ENCODE measurements at regions not wholly inside any gene's neighbourhood (a gene's known extent, or its start where the extent isn't known, plus 50 kb on each side); places are given as distances from the start of the nearest gene placed in this dataset.
"Not testable (repeated sequence)": the region's sequence is repeated elsewhere in the genome, so short reads cannot be mapped to it uniquely, and the experiment has no call there.

DNA sequence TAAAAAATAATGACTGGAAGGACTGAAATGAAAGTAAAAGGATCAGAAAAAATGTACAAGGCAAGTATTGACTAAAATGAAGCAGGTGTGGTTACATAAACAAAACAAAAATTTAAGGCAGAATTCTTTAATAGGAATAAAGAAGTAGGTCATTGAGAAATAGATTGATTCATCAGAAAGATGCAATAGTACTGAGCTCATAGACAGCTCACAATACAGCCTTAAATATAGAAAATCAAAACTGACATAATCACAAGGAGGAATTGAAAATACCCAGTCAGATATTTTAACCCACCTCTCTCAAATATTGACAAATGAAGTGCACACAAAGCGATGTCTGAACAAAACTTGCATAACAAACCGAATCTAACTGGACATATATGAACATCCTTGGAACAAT lies 366.8 kb upstream of the DPYD start:
- DNase-seq (ENCODE audit: low read depth): no peak

DNA sequence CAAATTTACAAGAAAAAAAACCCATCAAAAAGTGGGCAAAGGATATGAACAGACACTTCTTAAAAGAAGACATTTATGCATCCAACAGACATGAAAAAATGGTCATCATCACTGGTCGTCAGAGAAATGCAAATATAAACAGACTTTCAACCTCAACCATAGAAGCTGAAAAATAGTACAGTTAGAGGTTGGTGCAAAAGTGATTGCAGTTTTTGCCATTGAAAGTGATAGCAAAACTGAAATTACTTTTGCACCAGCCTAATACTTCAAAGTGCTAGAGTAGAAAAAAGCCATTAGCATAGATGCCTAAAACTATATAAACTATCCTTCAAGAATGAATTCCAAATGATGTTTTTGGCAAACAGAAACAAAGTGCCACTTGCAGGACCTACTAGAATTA lies 365.8 kb upstream of the DPYD start:
- DNase-seq (ENCODE audit: low read depth): no peak

DNA sequence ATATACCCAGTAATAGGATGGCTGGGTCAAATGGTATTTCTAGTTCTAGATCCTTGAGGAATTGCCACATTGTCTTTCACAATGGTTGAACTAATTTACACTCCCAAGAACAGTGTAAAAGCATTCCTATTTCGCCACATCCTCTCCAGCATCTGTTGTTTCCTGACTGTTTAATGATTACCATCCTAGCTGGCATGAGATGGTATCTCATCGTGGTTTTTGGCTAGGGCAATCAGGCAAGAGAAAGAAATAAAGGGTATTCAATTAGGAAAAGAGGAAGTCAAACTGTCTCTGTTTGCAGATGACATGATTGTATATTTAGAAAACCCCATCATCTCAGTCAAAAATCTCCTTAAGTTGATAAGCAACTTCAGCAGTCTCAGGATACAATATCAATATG lies 364.5 kb upstream of the DPYD start:
- not testable (repeated sequence) for DNase-seq (ENCODE audit: low read depth)

DNA sequence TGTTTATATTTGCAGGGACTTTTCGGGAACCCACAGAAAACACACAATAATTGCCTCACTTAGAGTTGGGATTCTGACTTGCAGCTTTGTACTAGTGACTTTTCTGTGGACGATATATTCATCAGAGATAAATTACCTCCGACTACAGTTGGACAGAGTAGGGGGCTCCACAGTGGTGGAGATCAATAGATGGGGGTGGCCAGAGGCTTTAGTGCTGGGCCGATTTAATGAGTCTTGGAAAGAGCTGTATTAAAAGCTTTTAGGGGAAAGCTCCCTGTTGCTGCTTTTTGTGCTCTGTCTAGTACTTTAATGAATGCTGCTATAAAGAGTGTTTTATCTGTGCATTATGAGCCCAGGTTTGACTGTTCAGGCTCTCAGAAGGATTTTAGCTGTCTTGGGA lies 359.2 kb upstream of the DPYD start:
- no peak for DNase-seq (ENCODE audit: low read depth)

DNA sequence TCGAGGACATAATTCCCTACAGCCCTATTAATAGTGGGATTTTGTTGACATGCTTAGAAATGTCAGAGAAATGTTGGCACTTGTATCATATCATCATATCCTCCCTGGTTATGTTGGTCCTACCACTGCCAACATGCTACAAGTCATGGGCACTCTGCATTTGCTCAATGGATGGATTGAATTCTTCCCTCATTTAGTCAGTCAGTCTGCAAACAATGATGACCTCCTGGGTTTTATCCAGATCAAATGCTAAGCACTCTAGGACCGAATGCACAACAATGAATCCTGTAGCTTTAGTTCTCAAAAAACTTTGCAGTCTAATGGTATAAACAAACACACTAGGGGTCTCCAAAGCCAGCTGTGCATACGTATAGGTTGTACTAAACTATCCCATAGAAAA lies 357.2 kb upstream of the DPYD start:
- no peak for DNase-seq (ENCODE audit: low read depth)

DNA sequence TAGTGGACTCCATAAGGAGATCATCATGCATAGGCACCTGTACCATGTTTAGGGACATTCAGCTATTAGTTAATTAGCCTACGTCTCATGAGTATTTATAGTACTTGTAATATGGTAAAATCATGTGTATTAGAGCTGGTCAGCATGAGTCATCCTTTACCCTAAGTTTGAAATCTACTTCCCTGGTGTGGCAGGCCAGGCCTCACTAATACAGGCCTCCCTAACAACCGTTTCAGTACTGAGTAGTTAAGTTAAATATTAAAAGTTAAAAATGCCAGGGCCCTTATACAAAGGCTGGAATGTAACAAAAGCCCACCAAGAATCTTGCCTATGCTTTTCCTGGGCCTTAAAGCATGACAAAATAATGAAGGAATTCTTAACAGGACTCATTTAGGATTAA lies 356.3 kb upstream of the DPYD start:
- no peak for DNase-seq (ENCODE audit: low read depth)

DNA sequence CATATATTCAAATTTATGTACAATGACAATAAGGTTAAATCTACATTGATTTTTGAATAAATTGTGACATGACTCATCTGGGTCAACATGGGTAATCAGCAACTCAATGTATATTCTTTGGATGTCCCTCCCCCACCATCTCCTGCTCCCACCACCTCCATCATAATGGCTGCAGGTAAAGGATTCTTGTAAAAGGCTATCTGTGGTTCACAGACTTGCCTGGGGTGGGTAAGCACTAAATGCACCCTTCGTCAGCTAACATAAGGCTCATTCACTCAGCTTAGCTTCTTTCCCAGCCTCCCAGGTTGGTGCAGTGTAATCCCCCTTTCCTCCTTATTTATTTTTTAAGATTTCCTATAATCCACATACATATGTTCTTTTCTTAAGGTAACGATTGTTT lies 355.7 kb upstream of the DPYD start:
- DNase-seq (ENCODE audit: low read depth): no peak

DNA sequence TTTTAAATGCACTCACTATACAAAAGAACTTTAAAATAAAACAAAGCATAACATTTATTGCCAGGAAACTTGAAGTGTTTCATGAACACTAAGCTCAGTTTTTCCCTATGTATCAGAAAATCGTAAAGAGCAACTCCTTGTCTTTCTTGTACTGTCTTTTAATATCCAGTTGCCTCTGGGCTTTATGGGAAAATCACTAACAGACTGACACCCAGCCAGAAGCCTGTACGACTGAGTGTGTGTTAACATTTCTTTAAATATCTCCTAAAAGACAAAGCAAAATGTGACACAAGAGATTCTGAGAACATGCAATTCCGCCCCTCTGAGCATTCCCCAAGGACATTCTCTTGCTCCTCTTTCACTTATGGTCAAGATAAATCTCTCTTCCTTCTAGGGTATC lies 347.5 kb upstream of the DPYD start:
- DNase-seq (ENCODE audit: low read depth): no peak

DNA sequence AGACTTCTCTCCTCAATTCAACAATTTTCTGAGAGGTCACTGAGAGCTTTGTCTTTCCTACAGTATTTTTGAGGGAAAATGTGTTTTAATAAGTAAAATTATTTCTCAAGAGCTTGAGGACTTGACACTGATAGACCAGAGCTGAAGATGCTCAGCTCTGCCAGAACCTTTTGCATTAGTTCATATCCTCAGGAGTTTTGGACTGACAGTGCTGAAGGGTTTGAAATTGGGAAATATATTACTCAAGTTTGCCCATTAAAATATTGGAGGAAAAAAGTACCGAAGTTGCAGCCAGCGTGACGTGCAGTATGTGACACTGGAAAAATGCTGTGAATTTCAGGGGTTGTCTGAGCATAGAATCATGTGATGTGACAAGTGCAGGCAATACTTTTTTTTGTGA lies 346.6 kb upstream of the DPYD start:
- no peak for DNase-seq (ENCODE audit: low read depth)

DNA sequence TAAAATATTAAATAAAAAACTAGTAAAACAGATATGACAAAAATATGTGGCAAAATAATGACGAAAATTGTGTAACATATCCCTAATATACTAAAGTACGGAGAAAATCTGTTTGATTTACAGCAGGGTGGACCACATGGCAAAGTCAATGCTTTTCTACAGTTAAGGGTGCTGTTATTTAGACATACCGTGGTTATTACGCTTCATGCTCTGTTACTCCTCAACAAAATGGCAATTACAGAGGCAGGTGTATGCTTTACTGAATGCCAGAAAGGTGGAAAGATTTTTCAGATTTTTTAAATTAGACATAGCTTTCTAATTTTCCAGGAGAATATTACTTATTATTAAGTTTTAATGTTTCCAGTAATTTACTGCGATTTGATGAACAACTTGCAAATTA lies 343.9 kb upstream of the DPYD start:
- DNase-seq (ENCODE audit: low read depth): no peak

DNA sequence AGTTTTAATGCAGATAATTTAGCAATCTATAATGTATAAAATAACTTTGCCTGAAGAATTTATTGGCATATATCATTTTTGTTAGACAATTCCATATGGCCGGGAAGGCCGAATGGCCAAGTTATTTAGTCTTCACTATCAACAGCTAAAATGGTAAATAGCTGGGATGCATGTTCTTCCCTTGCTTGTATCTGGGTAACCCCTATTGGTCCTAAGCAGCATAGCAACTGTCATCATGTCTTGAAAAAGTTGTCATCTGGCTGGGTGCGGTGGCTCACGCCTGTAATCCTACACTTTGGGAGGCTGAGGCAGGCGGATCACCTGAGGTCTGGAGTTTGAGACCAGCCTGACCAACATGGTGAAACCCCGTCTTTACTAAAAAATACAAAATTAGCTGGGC lies 340.0 kb upstream of the DPYD start:
- no peak for DNase-seq (ENCODE audit: low read depth)

DNA sequence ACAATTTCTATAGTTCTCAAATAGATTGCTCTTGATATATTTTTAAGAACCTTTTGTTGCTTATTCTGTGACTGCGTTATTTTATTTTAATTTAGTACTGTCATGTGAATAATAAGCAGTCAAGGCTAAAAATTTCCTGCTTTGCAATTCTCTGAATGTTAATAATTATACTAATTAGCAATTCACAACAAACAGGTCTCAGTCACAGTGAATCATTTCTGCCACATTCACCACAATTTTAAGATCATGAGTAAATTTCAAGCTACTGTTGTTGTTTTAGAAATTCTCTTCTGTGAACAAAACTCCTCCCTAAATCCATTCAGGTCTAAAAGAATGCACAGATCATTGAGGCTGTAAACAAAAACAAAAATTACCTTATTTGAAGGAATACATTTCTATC lies 339.6 kb upstream of the DPYD start:
- no peak for DNase-seq (ENCODE audit: low read depth)

DNA sequence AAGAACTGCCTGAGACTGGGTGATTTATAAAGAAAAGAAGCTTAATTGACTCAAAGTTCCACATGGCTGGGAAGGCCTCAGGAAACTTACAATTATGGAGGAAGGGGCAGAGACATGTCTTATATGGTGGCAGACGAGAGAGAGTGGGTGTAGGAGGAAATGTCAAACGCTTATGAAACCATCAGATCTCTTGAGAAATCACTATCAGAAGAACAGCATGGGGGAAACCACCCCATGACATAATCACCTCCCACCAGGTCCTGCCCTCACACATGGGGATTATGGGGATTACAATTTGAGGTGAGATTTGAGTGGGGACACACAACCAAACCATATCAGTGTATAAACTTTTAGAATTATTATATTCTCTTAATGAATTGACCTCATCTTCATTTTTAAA lies 335.9 kb upstream of the DPYD start:
- no peak for DNase-seq (ENCODE audit: low read depth)

DNA sequence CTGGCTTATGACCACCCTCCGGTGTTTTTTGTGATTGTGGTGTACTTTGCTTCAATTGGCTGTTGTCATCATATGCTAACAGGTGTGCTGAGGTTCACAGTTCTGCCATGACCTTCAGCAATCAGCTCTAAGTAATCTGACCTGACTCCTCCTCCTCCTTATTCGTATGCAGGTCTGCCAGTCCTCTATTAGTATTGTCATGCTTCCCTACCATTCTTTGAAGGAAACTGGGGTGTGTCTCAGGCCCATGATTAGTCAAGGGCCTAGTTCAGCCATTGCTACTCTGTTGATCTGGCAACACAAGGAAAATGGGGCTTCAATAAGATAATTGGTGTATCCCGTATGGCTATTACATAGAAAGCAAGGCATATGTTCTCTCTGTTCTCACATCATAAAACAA lies 332.3 kb upstream of the DPYD start:
- no peak for DNase-seq (ENCODE audit: low read depth)

DNA sequence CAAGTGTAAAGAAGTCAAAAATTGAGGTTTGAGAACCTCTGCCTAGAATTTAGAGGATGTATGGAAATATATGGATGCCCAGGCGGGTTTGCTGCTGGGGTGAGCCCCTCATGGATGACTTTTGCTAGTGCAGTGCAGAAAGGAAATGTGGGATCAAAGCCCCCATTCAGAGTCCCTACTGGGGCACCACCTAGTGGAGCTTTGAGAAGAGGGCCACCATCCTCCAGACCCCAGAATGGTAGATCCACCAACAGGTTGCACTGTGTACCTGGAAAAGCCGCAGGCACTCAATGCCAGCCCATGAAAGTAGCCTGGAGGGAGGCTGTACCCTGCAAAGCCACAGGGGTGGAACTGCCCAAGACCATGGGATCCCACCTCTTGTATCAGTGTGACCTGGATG lies 330.7 kb upstream of the DPYD start:
- DNase-seq (ENCODE audit: low read depth): no peak

DNA sequence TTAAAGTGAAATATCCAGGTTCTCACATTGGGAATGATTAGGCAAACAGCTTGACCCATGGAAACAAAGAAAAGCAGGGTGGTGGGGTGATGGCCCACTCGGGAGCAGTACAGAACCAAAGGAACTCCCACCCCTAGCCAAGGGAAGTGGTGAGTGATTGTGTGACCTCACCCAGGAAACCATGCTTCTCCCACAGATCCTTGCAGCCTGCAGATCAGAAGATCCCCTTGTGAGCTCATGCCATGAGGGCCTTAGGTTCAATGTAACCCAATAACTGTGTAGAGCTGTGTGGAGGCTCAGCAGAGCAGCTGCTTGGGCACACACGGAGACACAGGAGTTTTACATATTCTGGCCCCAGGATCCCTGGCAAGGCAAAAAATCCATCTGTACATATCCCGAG lies 311.8 kb upstream of the DPYD start:
- DNase-seq (ENCODE audit: low read depth): no peak

DNA sequence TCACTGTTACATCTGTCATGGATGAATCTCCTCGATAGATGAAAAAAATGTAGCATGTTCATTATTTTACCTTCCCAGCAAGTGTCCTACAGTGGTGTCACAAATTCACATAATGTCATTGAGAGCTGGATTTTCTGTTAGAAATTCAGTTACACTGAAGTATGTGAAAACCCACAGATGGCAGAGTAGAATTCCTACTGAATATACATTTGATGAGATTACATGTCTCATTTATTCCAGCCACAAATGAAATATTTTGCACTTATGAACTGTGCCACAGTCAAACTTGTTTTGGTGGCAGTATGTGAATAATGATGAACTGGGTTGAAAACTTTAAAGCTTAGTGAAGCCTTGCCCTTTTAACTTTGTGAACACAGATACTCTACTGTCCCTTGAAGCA lies 301.9 kb upstream of the DPYD start:
- DNase-seq (ENCODE audit: low read depth): no peak

DNA sequence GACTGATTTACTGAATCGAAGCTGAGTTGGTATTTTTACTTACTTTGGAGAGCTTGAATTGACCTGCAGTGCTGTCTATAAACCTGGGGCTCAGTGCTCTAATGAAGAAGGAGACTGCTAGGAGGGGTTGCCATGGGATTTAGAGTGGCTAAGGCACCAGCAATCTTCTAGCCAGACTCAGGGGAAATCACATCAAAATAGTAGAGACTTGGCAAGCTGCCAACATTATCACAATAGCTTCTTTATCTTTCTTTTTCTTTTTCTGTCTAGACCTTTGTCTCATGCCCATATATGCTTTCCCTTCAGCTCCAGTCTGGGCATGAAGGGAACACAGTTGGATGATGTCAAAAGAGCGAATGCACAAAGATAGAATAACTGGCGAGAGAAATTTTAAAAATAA lies 301.1 kb upstream of the DPYD start:
- DNase-seq (ENCODE audit: low read depth): no peak

DNA sequence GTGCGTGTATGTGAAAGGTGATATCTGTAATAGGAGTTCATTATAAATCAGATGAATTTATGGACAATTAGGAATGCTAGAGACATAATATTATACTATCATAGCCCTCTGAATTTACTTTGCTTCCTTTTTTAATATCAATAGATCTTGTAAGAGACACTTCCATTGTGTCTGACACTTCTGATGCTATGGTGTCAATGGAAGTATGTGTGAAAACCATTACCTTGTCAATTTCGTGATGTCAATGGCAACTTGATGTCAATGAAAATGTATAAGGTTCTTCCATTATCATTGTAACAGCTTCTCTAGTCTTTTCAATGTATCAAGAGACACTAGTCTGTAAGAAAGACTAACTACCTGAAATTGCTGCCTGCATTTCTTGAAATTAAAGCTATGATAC lies 296.8 kb upstream of the DPYD start:
- no peak for DNase-seq (ENCODE audit: low read depth)

DNA sequence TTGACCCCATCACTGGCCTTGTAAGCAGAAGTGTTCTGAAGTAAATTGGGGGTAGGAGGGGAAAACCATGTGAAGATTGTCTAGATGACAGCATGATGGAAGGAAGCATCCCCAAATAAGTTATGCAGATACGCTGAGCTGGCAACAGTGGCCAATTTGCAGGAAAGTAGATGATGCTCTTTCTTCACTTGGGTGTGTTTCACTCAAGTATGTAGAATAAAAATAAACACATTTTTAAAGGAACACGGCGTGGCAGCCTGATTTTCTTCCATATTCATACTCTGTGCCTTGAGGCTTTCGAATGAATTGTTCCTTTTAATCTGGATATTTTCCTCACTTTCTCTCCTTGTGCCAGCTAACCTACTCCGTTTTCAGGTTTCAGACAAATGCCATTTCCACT lies 295.5 kb upstream of the DPYD start:
- no peak for DNase-seq (ENCODE audit: low read depth)

DNA sequence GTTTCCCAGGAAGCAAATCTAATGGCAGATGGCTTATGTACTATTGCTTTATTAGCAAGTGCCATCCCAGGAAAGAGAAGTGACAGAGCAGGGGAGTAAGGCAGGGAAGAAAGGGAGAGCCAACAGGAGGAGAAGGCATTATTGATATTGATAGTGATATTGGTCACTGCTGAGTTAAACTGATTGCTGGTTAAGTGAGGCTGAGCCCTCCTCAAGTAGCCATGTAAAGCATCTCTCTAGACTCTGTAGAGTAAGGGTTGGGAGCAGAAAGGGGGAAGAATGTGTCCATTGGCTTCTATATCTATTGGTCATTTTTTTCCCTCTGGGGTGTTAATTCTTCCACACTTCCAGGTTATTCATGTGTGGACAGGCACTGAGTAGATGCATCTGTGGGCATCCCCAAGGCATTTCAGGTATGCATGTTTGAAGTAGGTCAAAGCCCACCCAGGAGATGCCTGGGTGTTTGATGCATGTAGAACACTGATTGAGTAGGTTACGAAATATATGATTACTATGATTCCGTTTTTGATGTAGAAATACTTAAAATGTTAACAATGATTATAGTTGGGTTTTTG lies 290.5 kb upstream of the DPYD start:
- no peak for DNase-seq (ENCODE audit: low read depth)

DNA sequence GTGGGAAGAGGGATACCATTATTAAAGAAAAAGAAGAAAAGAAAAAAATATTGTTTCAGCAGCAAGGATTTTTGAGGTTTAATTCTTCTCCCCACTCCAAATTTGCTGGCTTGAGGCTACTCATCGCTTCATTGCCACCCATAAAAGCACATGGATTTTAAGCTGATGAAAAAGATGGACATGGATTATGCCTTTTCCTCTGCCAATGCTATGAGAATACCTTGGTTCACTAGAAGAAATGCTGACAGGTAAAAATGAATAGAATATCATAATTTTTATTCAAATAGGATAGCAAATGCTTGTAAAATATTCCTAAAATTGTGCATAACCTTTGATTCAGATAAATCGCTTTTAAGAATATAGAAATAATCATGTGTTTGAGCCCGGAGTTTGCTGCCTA lies 289.7 kb upstream of the DPYD start:
- no peak for DNase-seq (ENCODE audit: low read depth)

DNA sequence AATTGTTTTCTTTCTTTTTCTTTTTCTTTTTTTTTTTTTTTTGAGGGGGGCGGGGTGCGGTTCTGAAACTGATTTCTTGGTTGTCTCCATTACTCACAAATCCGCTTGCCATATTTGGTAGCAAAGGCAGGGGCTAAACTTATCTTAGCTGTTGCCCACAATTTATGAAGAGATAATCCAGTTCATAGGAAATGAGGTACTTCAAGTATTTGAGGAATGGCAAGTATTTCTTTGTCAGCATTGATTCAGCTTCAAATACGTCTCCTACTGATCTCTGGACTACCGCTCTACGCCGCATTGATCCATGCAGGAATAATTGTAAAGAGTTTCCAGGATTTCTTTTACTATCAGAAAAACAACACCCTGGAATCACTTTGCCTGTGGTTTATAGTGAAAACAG lies 289.2 kb upstream of the DPYD start:
- DNase-seq (ENCODE audit: low read depth): no peak

DNA sequence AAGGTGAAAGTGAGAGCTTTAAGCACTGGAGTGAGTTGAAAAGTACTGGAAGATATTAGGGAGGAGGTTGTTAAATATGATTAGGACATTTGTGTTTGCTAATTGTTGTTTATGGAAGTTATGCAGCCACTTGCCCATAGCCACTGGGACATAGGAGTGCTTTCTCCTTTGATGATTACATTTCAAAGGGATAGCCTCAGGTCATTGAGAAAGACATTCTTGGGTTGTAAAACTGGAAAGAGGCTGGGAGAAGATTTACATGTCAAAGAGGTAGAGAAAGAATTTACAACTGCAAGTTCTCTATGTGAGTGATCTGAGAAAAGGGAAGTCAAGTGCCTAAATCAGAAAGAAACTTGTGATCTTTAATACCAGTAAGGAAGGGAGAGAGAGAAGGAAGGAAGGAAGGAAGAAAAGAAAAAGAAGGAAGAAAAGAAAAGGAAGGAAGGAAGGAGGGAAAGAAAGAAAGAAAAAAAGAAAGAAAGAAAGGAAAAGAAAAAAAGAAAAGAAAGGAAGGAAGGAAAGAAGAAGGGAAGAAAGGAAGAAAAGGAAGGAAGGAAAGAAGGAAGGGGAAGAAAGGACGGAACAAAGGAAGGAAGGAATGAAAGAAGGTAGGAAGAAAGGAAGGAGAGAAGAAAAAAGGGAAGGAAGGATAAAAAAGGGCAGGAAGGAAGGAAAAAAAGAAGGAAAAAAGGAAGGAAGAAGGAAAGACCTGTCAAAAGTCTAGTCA lies 284.6 kb upstream of the DPYD start:
- DNase-seq (ENCODE audit: low read depth): no peak
